ENCODE measurements at regions not wholly inside any gene's neighbourhood (a gene's known extent, or its start where the extent isn't known, plus 50 kb on each side); places are given as distances from the start of the nearest gene placed in this dataset.

GRCh38 chr14:61972711-61973110 is 210.5 kb downstream of the SNAPC1 start:
- no peak overlapping the region for H3K4me3 Mint-ChIP-seq
- H3K36me3 Mint-ChIP-seq: no peaks in the 10 kb centered on the region
- Histone ChIP-seq H3K27me3 (ENCODE audit: control insufficient read depth, insufficient read depth, low read length) (no peaks in the 10 kb centered on the region), H3K9me3 (ENCODE audit: control insufficient read depth in 2 of 2, low read length in 2 of 2) (peaks cover 0 to 15% of the 10 kb centered on the region in 2 experiments), H3K36me3 (ENCODE audit: control insufficient read depth, insufficient read depth, low read length) (no peaks in the 10 kb centered on the region), H3K4me3 (ENCODE audit: low read depth, low read length) (no peak overlapping the region), H3K27ac (ENCODE audit: insufficient read depth, low read length, poor library complexity, severe bottlenecking) (no peak overlapping the region), H3K4me1 (ENCODE audit: control insufficient read depth, insufficient read depth, low read length, poor library complexity, severe bottlenecking) (no peaks in the 10 kb centered on the region)
- ATAC-seq (ENCODE audit: low read depth in 2 of 2): no peak
- H3K9me3 Mint-ChIP-seq: peaks cover 0 to 19% (median 8%) of the 10 kb centered on the region in 7 donors
- H3K4me1 Mint-ChIP-seq: peaks cover 0 to 4% (median 0%) of the 10 kb centered on the region in 4 donors
- DNase-seq: no peak
- no peak overlapping the region for H3K27ac Mint-ChIP-seq
- peaks cover 21% of the 10 kb centered on the region for H3K27me3 Mint-ChIP-seq

DNA sequence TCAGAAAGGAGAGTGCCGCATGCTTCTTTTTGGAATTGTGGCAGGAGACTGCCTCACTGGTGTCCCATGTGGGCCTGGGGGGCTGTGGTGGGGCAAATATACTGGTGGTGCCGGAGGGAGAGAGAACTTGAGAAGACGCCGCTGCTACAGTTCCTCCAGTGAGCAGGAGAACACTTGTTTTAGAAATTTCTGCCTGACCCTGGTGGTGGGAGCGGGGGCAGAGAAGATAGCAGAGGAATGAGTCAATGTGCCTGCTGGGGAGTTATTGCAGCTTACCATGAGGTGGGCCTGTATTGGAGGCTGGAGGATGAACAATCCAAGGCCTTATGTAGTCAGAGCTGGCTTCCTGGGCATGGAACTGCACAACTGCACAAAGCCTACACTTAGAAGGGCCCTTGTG is 211.8 kb downstream of the SNAPC1 start:
- Histone ChIP-seq H3K9me3 (ENCODE audit: control insufficient read depth in 2 of 2, low read length in 2 of 2) (peaks cover 0 to 15% of the 10 kb centered on the region in 2 experiments), H3K36me3 (ENCODE audit: control insufficient read depth, insufficient read depth, low read length) (no peaks in the 10 kb centered on the region), H3K4me3 (ENCODE audit: low read depth, low read length) (no peak overlapping the region), H3K27ac (ENCODE audit: insufficient read depth, low read length, poor library complexity, severe bottlenecking) (no peak overlapping the region), H3K27me3 (ENCODE audit: control insufficient read depth, insufficient read depth, low read length) (no peaks in the 10 kb centered on the region), H3K4me1 (ENCODE audit: control insufficient read depth, insufficient read depth, low read length, poor library complexity, severe bottlenecking) (no peaks in the 10 kb centered on the region)
- Mint-ChIP-seq H3K9me3 (peaks cover 0 to 14% (median 9%) of the 10 kb centered on the region in 7 donors), H3K36me3 (no peaks in the 10 kb centered on the region), H3K4me3 (no peak overlapping the region), H3K4me1 (peaks cover 0 to 4% (median 0%) of the 10 kb centered on the region in 4 donors), H3K27ac (no peak overlapping the region), H3K27me3 (peaks cover 17% of the 10 kb centered on the region)
- ATAC-seq (ENCODE audit: low read depth in 2 of 2) (no peak), DNase-seq (no peak)

GRCh38 chr14:61977217-61977616 is 215.0 kb downstream of the SNAPC1 start:
- H3K36me3 Mint-ChIP-seq: no peaks in the 10 kb centered on the region
- H3K27me3 Mint-ChIP-seq: peaks cover 13% of the 10 kb centered on the region
- ATAC-seq (ENCODE audit: low read depth in 2 of 2) (no peak), DNase-seq (no peak)
- H3K27ac Mint-ChIP-seq: peak overlapping the region in 1 of 3 donors; percentile 38
- no peak overlapping the region for H3K27ac ChIP-seq (ENCODE audit: insufficient read depth, low read length, poor library complexity, severe bottlenecking)
- H3K27me3 ChIP-seq (ENCODE audit: control insufficient read depth, insufficient read depth, low read length): peaks cover 2% of the 10 kb centered on the region
- H3K9me3 ChIP-seq (ENCODE audit: control insufficient read depth in 2 of 2, low read length in 2 of 2): peaks cover 0 to 15% of the 10 kb centered on the region in 2 experiments
- H3K4me3 ChIP-seq (ENCODE audit: low read depth, low read length): no peak overlapping the region
- peaks cover 0 to 14% (median 9%) of the 10 kb centered on the region in 7 donors for H3K9me3 Mint-ChIP-seq
- no peaks in the 10 kb centered on the region for H3K4me1 Mint-ChIP-seq
- H3K36me3 ChIP-seq (ENCODE audit: control insufficient read depth, insufficient read depth, low read length): no peaks in the 10 kb centered on the region
- no peak overlapping the region for H3K4me3 Mint-ChIP-seq
- H3K4me1 ChIP-seq (ENCODE audit: control insufficient read depth, insufficient read depth, low read length, poor library complexity, severe bottlenecking): no peaks in the 10 kb centered on the region

GRCh38 chr14:61988240-61988639 is 226.0 kb downstream of the SNAPC1 start:
- Mint-ChIP-seq H3K9me3 (no peaks in the 10 kb centered on the region), H3K36me3 (no peaks in the 10 kb centered on the region), H3K4me3 (no peak overlapping the region), H3K27ac (no peak overlapping the region), H3K27me3 (no peaks in the 10 kb centered on the region), H3K4me1 (no peaks in the 10 kb centered on the region)
- Histone ChIP-seq H3K9me3 (ENCODE audit: control insufficient read depth in 2 of 2, low read length in 2 of 2) (no peaks in the 10 kb centered on the region), H3K4me1 (ENCODE audit: control insufficient read depth, insufficient read depth, low read length, poor library complexity, severe bottlenecking) (no peaks in the 10 kb centered on the region), H3K27ac (ENCODE audit: insufficient read depth, low read length, poor library complexity, severe bottlenecking) (no peak overlapping the region), H3K4me3 (ENCODE audit: low read depth, low read length) (no peak overlapping the region), H3K36me3 (ENCODE audit: control insufficient read depth, insufficient read depth, low read length) (no peaks in the 10 kb centered on the region), H3K27me3 (ENCODE audit: control insufficient read depth, insufficient read depth, low read length) (no peaks in the 10 kb centered on the region)
- ATAC-seq (ENCODE audit: low read depth in 2 of 2) (no peak), DNase-seq (no peak)

GRCh38 chr14:61992139-61992538 is 229.9 kb downstream of the SNAPC1 start:
- no peak for DNase-seq
- Mint-ChIP-seq H3K36me3 (no peaks in the 10 kb centered on the region), H3K9me3 (no peaks in the 10 kb centered on the region)

DNA sequence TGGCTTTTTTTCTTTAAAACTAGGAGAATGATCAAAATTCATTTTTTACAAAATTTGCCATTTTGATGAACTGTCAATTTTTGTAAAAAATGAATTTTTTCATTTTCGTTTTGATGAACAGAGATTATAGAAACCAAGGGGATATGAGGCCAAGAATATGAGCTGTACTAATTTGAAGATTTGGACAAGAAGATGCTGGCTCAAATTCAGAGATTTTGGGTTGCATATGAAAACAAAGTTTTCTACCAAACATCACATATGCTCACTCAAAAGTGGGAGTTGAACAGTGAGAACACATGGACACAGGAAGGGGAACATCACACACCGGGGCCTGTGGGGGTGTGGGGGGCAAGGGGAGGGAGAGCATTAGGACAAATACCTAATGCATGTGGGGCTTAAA is 230.7 kb downstream of the SNAPC1 start:
- Mint-ChIP-seq H3K4me1 (no peaks in the 10 kb centered on the region), H3K27ac (no peak overlapping the region), H3K27me3 (peaks cover 4% of the 10 kb centered on the region), H3K4me3 (no peak overlapping the region), H3K9me3 (no peaks in the 10 kb centered on the region), H3K36me3 (no peaks in the 10 kb centered on the region)
- ATAC-seq (ENCODE audit: low read depth in 2 of 2) (no peak), DNase-seq (no peak)
- no peaks in the 10 kb centered on the region for H3K9me3 ChIP-seq (ENCODE audit: control insufficient read depth in 2 of 2, low read length in 2 of 2)
- no peak overlapping the region for H3K27ac ChIP-seq (ENCODE audit: insufficient read depth, low read length, poor library complexity, severe bottlenecking)
- H3K27me3 ChIP-seq (ENCODE audit: control insufficient read depth, insufficient read depth, low read length): no peaks in the 10 kb centered on the region
- no peak overlapping the region for H3K4me3 ChIP-seq (ENCODE audit: low read depth, low read length)
- no peaks in the 10 kb centered on the region for H3K4me1 ChIP-seq (ENCODE audit: control insufficient read depth, insufficient read depth, low read length, poor library complexity, severe bottlenecking)
- no peaks in the 10 kb centered on the region for H3K36me3 ChIP-seq (ENCODE audit: control insufficient read depth, insufficient read depth, low read length)

More at GRCh38 chr14:61992139-61992538, 229.9 kb downstream of the SNAPC1 start:
- Mint-ChIP-seq H3K27me3 (peaks cover 4% of the 10 kb centered on the region), H3K4me3 (no peak overlapping the region), H3K27ac (no peak overlapping the region), H3K4me1 (no peaks in the 10 kb centered on the region)
- Histone ChIP-seq H3K9me3 (ENCODE audit: control insufficient read depth in 2 of 2, low read length in 2 of 2) (no peaks in the 10 kb centered on the region), H3K27me3 (ENCODE audit: control insufficient read depth, insufficient read depth, low read length) (no peaks in the 10 kb centered on the region), H3K4me1 (ENCODE audit: control insufficient read depth, insufficient read depth, low read length, poor library complexity, severe bottlenecking) (no peaks in the 10 kb centered on the region), H3K27ac (ENCODE audit: insufficient read depth, low read length, poor library complexity, severe bottlenecking) (no peak overlapping the region), H3K36me3 (ENCODE audit: control insufficient read depth, insufficient read depth, low read length) (no peaks in the 10 kb centered on the region), H3K4me3 (ENCODE audit: low read depth, low read length) (no peak overlapping the region)
- ATAC-seq (ENCODE audit: low read depth in 2 of 2): no peak

- H3K9me3 ChIP-seq (ENCODE audit: control insufficient read depth in 2 of 2, low read length in 2 of 2): no peaks in the 10 kb centered on the region
- no peaks in the 10 kb centered on the region for H3K36me3 ChIP-seq (ENCODE audit: control insufficient read depth, insufficient read depth, low read length)
- Mint-ChIP-seq H3K9me3 (no peaks in the 10 kb centered on the region), H3K4me1 (no peaks in the 10 kb centered on the region), H3K36me3 (no peaks in the 10 kb centered on the region), H3K4me3 (no peak overlapping the region), H3K27me3 (peaks cover 4% of the 10 kb centered on the region), H3K27ac (no peak overlapping the region)
- H3K27ac ChIP-seq (ENCODE audit: insufficient read depth, low read length, poor library complexity, severe bottlenecking): no peak overlapping the region
- DNase-seq (no peak), ATAC-seq (ENCODE audit: low read depth in 2 of 2) (no peak)
- no peaks in the 10 kb centered on the region for H3K4me1 ChIP-seq (ENCODE audit: control insufficient read depth, insufficient read depth, low read length, poor library complexity, severe bottlenecking)
- no peak overlapping the region for H3K4me3 ChIP-seq (ENCODE audit: low read depth, low read length)
- peaks cover 2% of the 10 kb centered on the region for H3K27me3 ChIP-seq (ENCODE audit: control insufficient read depth, insufficient read depth, low read length)
Observed at GRCh38 chr14:61994589-61994988, 232.4 kb downstream of the SNAPC1 start.

DNA sequence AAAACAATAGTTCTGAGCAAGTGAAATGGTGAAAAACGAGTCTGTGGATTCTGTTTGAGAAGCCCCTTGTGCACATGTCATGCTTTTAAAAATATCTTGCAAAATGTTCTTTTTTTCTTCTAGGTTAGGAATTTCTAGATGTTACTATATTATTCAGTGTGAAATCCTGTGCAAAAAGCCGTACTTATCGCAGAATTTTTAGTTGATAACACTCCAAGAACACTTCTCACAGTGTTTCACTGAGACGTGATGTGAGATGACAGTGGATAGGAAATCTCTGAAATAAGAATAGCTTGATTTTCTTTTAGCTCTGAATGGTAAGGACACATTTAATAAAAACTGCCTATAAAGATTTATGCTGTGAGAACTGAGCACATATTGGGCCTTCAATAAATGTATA is 234.5 kb downstream of the SNAPC1 start:
- H3K4me1 ChIP-seq (ENCODE audit: control insufficient read depth, insufficient read depth, low read length, poor library complexity, severe bottlenecking): no peaks in the 10 kb centered on the region
- Mint-ChIP-seq H3K27me3 (peaks cover 4% of the 10 kb centered on the region), H3K4me3 (no peak overlapping the region), H3K4me1 (no peaks in the 10 kb centered on the region), H3K9me3 (peaks cover 0 to 2% (median 0%) of the 10 kb centered on the region in 7 donors), H3K36me3 (no peaks in the 10 kb centered on the region), H3K27ac (no peak overlapping the region)
- no peak for DNase-seq
- no peak overlapping the region for H3K4me3 ChIP-seq (ENCODE audit: low read depth, low read length)
- peaks cover 2% of the 10 kb centered on the region for H3K27me3 ChIP-seq (ENCODE audit: control insufficient read depth, insufficient read depth, low read length)
- no peak for ATAC-seq (ENCODE audit: low read depth in 2 of 2)
- no peak overlapping the region for H3K27ac ChIP-seq (ENCODE audit: insufficient read depth, low read length, poor library complexity, severe bottlenecking)
- H3K9me3 ChIP-seq (ENCODE audit: control insufficient read depth in 2 of 2, low read length in 2 of 2): no peaks in the 10 kb centered on the region
- H3K36me3 ChIP-seq (ENCODE audit: control insufficient read depth, insufficient read depth, low read length): no peaks in the 10 kb centered on the region

Data from CD4-positive, CD25-positive, alpha-beta regulatory T cell (primary cell).